Activated T-cell treated with anti-CD3 and anti-CD28 coated beads for 4 hours (primary cell): ENCODE measurements at regions not wholly inside any gene's neighbourhood (a gene's known extent, or its start where the extent isn't known, plus 50 kb on each side); places are given as distances from the start of the nearest gene placed in this dataset.
"Not testable (repeated sequence)": the region's sequence is repeated elsewhere in the genome, so short reads cannot be mapped to it uniquely, and the experiment has no call there.

Source experiments
- DNase-seq: peaks from one replicate; pipeline ENCODE4 v3.0.0-alpha.2; 2020

- DNase-seq, result no peak
These were observed 783.6 kb downstream of the ETS1 start for GRCh38 chr11:127803755-127804154.

- no peak for DNase-seq
These were observed 786.2 kb downstream of the ETS1 start for GRCh38 chr11:127800989-127801688.

- no peak for DNase-seq
These were observed 792.0 kb downstream of the ETS1 start for GRCh38 chr11:127795326-127795725.

- no peak for DNase-seq
These were observed 791.3 kb upstream of the KIRREL3 start for GRCh38 chr11:127791844-127792243.

GRCh38 chr11:127790592-127790991, 790.0 kb upstream of the KIRREL3 start:
- DNase-seq, result no peak

- DNase-seq, result no peak
These were observed 789.4 kb upstream of the KIRREL3 start for GRCh38 chr11:127789927-127790326.

- not testable (repeated sequence) for DNase-seq
These were observed 772.4 kb upstream of the KIRREL3 start for GRCh38 chr11:127772938-127773337.

GRCh38 chr11:127768931-127769330, 768.4 kb upstream of the KIRREL3 start:
- DNase-seq, result not testable (repeated sequence)

GRCh38 chr11:127766734-127767133, 766.2 kb upstream of the KIRREL3 start:
- no peak for DNase-seq

GRCh38 chr11:127738771-127739286, 738.3 kb upstream of the KIRREL3 start:
- no peak for DNase-seq

- no peak for DNase-seq
These were observed 736.9 kb upstream of the KIRREL3 start for GRCh38 chr11:127737499-127737898.

GRCh38 chr11:127733552-127733951, 733.0 kb upstream of the KIRREL3 start:
- no peak for DNase-seq

GRCh38 chr11:127726367-127726766, 725.8 kb upstream of the KIRREL3 start:
- no peak for DNase-seq

GRCh38 chr11:127723714-127724113, 723.1 kb upstream of the KIRREL3 start:
- DNase-seq, result no peak

- no peak for DNase-seq
These were observed 712.7 kb upstream of the KIRREL3 start for GRCh38 chr11:127713226-127713625.

GRCh38 chr11:127711748-127712147, 711.2 kb upstream of the KIRREL3 start:
- DNase-seq, result no peak

GRCh38 chr11:127710831-127711230, 710.3 kb upstream of the KIRREL3 start:
- DNase-seq, result no peak

GRCh38 chr11:127709960-127710359, 709.4 kb upstream of the KIRREL3 start:
- DNase-seq, result no peak

GRCh38 chr11:127693686-127694085, 693.1 kb upstream of the KIRREL3 start:
- DNase-seq, result no peak

- no peak for DNase-seq
These were observed 682.8 kb upstream of the KIRREL3 start for GRCh38 chr11:127683321-127683720.

GRCh38 chr11:127679816-127680545, 679.4 kb upstream of the KIRREL3 start:
- DNase-seq, result no peak

- no peak for DNase-seq
These were observed 678.1 kb upstream of the KIRREL3 start for GRCh38 chr11:127678631-127679030.

- DNase-seq, result no peak
These were observed 677.3 kb upstream of the KIRREL3 start for GRCh38 chr11:127677660-127678425.

- no peak for DNase-seq
These were observed 675.0 kb upstream of the KIRREL3 start for GRCh38 chr11:127675581-127675980.
